GM21825 (cell line): ENCODE measurements at regions not wholly inside any gene's neighbourhood (a gene's known extent, or its start where the extent isn't known, plus 50 kb on each side); places are given as distances from the start of the nearest gene placed in this dataset.
"Not testable (repeated sequence)": the region's sequence is repeated elsewhere in the genome, so short reads cannot be mapped to it uniquely, and the experiment has no call there.

ENCODE experiments used
- ATAC-seq: cut with Tn5 transposase; IDR thresholded peaks from one replicate; pipeline ENCODE4 v1.9.1; 2021; ENCODE audit warnings: mild to moderate bottlenecking, moderate library complexity; ENCODE audit not compliant: unreplicated experiment

DNA sequence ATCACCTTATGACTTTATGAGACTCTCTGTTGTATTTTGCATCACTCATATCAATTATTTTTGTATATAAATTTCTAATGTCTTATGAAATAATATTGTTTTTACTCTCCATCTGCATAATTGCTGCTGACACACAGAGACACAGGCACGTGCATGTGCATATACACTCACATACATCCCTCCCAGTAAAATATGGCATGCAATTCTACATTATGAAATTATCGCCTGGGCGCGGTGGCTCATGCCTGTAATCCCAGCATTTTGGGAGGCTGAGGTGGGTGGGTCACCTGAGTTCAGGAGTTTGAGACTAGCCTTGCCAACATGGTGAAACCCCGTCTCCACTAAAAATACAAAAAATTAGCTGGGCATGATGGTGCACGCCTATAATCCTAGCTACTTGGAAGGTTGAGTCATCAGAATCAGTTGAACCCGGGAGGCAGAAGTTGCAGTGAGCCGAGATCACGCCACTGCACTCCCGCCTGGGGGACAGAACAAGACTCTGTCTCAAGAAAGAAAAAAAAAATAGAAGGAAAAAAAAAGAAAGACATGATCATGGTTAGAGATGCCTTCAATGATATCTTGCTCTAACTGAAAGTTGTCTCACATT lies 96.7 kb upstream of the LUZP2 start:
- ATAC-seq = no peak

DNA sequence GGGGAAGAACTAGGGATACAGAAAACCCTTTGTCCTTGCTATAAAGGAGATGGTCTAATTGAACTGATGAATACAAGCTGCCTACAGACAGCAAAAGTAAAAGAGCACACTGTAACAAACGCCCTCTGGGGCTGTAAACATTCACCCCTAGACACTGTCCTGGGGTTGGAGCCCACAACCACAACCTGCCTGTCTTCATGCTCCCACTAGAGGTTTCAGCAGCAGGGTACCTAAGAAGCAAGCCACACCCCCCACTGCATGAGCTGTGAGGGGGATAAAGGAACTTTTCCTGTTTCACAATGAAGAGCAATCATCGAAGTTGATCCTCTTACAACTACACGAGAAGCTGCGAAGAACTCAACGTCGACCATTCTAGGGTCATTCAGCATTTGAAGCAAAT lies 90.5 kb upstream of the LUZP2 start:
- ATAC-seq = no peak

- no peak for ATAC-seq
Observed at GRCh38 chr11:24406980-24407379, 89.9 kb upstream of the LUZP2 start.

GRCh38 chr11:24407733-24408132 lies 89.1 kb upstream of the LUZP2 start:
- no peak for ATAC-seq

- no peak for ATAC-seq
Observed at GRCh38 chr11:24408202-24408601, 88.7 kb upstream of the LUZP2 start.

GRCh38 chr11:24411791-24412190 lies 85.1 kb upstream of the LUZP2 start:
- ATAC-seq = no peak

- ATAC-seq = no peak
Observed at GRCh38 chr11:24412722-24413121, 84.1 kb upstream of the LUZP2 start.

GRCh38 chr11:24413391-24413790 lies 83.5 kb upstream of the LUZP2 start:
- ATAC-seq = no peak

GRCh38 chr11:24415955-24416636 lies 80.8 kb upstream of the LUZP2 start:
- not testable (repeated sequence) for ATAC-seq

DNA sequence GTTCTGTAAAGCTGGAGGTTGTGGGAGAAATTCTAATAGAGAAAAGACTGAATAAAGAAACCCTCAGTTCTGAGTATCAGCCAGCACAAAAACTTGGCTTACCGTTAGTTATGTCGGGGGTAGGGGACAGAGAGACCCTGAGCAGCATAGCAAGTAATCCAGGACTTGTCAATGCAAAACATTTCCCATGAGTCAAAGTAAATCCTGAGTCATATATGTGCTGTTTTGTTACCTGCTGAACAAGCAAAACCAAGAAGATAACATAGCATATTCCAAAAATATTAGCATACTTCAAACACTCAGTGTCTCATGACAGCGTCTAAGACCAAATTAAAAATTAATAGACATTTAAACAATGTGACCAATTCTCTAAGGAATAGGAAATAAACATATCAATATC lies 75.1 kb upstream of the LUZP2 start:
- ATAC-seq = no peak

DNA sequence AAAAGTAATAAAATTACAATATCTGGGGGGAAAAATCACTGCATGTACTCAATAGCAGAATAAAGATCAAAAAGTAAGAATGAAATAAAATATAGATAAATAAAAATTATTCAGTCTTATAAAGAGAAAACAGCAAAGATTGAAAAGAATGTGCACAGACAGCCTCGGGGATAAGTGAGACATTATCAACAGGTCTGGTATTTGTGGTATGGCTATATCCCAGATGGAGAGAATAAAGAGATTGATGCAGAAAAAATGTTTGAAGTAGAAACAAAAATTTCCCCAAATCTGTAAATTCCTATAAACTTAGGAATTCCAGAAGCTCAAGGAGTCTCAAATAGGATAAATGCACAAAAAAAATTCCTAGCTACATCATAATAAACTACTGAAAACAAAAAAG lies 74.5 kb upstream of the LUZP2 start:
- no peak for ATAC-seq

DNA sequence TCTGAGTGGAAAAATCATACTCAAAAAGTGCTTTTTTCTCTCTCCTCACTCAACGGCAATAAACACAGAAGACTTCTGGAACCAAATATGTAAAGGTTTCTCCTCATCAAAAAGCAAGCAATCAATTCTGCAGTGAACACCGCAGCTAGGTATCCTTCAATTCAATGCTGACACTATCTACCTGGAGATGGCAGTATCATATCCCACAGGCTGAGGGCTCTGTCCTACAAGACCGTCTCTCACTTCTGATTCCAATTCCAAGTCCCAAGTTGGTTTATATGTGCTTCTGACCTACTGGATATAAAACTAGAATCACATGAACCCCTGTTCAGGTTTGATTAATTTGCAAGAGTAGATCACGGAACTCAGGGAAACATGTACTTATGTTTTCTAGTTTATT lies 59.7 kb upstream of the LUZP2 start:
- no peak for ATAC-seq
